CD4-positive, alpha-beta T cell treated with Interleukin-4 for 1 hour (primary cell): ENCODE measurements at regions not wholly inside any gene's neighbourhood (a gene's known extent, or its start where the extent isn't known, plus 50 kb on each side); places are given as distances from the start of the nearest gene placed in this dataset.
"Not testable (repeated sequence)": the region's sequence is repeated elsewhere in the genome, so short reads cannot be mapped to it uniquely, and the experiment has no call there.

Experiments
- DNase-seq, 2 donors: peaks; one replicate each; pipeline ENCODE4 v3.0.0-alpha.2; 2020 to 2022

DNA sequence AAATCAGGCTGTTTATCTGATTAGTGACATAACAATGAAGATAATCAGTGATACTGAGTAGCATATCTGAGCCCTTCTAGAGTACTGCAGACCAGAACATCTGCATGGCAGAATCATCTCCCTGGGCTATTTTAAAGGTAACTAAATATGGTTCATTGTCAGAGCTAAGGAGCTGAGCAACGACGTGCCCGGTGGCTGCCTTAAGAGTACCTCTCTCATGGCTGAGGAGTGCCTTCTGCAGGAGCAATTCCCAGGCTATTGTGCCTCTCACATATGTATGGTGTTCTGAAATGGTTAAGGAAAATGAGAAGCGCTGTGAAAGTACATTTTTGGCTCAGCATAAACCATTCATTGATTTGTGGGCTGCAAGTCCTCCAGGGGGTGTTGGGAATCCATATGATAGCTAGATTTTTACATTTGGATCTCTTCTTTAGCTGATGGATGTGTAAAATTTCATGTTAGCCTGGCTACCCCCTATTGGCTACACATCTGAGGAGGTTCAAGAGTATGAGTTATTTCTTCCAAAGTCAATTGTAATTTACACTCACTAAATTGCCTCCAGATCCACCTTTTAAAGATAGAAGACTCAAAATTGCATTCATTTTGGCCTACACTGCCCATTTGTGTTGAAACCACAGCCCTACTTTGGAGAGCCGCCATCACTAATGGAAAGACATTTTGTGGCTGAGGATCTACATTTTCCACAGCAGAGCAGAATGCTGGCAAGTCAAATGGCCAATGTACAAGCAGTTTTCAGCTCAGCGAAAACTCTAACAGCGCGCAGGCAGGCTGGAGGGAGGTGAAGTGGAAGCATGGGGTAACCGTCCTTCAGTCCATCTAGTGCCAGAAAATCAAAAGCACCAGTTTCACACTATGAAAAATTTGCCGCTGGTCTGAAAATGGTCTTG, 198.0 kb downstream of the SIM1 start:
- no peak for DNase-seq

DNA sequence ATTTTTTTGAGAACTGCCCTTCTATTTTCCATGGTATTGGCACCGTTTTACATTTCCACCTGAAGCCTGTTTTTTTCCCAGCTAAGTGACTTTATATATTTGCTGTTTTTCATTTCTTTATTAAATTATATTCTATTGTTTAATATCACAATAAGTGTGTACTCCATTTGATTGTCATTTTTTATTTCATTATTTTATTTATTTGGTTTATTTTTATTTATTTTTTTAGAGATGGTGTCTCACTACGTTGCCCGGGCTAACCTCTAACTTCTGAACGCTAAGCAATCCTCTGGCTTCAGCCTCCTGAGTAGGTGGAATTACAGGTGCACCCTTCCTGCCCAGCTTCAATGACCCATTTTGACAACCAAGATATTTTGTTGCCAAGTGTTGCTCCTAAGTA, 202.6 kb downstream of the SIM1 start:
- no peak for DNase-seq

DNA sequence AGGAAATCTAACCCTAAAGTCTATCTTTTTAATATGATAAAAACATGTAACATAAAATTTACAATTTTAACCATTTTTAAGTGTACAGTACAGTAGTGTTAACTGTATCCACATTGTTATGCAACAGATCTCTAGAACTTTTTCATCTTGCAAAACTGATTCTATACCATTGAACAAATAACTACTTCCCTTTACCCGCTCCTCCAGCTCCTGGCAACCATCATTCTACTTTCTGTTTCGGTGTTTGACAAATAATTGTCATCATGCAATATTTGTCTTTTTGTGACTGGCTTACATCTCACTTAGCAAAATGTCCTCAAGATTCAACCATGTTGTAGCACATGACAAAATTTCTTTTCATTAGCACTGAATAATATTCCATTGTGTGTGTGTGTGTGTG, 203.2 kb downstream of the SIM1 start:
- DNase-seq = no peak

DNA sequence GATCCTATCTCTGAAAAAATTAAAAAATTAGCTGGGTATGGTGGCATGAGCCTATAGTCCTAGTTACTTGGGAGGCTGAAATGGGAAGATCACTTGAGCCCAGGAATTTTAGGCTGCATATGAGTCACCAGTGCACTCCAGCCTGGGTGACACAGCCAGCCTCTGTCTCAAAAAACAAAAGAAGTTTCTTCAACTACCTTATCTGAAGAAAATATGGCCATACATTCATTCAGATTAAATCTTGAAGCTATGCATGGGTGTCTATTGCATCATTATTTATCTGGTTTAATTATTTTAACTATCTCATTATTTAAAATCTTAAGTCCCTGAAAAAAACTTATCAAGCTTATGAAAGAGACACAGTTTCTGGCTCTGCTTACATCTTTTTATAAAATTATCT, 204.1 kb downstream of the SIM1 start:
- DNase-seq = no peak

DNA sequence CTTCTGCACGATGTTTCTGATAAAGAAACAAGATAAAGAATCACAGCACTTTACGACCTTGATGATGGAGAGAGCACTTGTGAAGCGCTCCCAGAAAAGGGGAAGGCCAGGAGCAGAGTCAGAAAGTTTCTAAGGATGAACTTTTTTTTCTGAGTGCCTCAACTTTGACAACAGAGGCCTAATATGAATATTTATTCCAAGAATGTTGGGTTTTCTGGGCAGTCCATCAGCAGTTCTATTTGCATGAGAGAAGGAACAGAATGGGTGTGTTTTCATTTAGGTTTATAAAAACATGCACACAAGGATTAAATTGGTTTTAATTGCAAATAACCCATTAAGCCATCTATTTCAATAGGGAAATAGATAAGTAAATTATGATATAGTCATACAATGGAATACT, 204.9 kb downstream of the SIM1 start:
- no peak for DNase-seq

DNA sequence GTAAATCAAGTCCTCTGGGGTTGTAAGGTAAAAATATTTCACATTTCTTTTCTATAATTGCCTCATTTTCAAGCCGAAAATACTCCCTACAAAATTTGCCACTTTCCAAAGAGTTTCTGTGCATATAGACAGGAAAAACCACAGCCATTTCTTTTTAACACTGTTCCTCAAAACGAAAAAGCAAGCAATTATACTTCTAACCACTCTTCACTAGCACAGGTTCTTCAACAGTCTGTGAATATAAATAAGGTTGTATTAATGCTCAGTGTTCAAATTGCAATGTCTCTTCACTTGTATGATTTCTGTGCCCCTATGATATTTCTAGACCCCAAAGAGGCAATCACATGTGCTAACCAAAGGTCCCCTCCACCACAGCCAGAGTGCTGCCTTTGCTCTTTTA, 206.0 kb downstream of the SIM1 start:
- no peak for DNase-seq

DNA sequence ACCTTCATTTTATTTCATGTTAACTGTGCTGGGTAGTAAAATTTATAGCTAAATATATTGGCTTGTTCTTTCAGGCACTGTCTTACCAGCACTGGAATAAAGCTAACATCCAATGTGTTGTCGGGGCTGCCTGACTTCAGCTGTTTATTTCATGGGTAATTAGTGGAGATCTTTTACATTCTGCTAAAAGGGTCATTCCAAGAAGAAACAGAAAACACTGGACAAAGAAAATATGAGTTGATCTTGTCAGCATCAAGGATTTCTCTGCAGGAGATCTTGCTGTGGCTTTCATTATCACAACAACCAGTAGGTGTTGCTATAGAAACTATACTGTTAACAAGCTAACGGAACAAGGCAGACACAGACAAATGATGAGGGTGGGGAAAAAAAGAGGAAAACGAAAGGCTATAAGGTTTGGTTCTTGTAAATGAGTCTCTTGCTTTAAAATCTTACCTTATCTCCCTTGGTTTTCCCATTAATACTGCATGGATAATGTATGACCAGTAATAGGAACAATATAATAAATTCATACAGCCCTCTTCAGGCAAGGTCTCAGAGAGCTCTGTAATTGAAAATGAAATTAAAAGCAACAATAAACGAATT, 206.8 kb downstream of the SIM1 start:
- DNase-seq = peak in 1 of 2 donors; percentile 26

DNA sequence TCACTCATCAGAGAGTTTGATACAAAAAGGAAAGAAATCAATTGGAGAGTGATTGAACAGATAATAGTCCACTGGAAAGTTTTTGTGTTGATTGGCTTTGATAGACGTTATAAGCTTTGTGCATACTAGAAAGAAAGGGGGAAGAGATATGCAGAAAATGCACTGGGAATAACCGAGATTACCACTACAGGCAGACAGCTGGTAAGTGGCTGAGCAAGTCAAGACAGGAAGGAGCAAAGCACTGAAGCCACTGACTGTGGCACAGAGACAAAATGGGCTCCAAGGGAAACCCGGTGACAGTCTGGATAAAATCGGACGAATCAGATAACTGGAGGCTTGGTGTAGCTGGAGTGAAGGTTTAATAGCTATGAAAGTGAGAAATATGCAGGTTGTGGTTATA, 209.0 kb downstream of the SIM1 start:
- no peak for DNase-seq

DNA sequence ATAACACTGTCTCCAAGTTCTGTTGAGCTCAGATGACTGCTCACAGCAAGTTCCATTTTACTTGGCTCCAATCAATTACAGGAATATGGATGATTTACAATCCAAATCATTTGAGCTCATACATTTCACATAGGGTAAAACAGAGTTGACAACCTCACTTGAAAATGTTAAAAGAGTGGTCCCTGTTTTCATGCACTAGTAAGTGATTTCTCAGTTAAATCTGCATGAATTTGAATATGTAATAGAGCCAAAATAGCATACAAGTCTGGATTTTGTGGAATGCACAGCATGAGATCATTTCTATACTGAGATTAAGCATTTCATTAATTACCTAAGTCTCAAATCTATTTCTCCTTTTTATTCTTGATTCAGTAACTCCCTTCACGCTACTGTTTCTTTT, 217.6 kb downstream of the SIM1 start:
- DNase-seq = no peak

DNA sequence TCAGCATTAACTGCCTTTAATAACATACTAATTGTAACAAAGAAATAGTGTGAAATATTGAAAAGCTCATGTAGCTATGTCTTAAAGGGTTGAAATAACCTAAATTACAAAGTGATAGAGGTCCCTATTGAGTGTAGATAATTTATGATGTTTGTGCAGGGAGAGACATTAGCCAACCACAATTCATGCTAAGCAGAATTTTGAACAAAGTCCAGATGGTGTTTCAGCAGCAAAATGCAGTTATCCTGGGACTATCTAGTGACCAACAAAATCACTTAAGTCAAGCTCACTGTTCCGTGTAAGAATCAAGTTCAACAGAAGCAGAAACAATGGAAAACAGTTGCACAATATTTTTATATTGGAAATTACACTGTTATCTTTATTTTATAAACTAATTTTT, 218.5 kb downstream of the SIM1 start:
- DNase-seq = no peak

DNA sequence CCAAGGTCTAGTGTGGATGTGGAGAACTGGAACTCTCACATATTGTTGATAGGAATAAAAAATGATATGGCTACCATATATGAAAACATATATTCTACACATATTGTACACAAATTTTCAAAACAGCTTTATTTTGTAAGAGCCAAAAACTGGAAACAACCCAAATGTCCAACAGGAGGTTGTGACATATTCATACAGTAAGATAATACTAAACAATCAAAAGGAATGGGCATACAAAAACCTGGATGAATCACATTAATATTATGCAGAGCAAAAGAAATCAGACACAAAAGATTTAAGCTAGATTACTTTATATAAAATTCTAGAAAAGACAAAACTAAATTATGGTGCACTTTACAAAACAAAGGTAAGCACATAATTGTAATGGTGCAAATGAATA, 223.9 kb downstream of the SIM1 start:
- no peak for DNase-seq

DNA sequence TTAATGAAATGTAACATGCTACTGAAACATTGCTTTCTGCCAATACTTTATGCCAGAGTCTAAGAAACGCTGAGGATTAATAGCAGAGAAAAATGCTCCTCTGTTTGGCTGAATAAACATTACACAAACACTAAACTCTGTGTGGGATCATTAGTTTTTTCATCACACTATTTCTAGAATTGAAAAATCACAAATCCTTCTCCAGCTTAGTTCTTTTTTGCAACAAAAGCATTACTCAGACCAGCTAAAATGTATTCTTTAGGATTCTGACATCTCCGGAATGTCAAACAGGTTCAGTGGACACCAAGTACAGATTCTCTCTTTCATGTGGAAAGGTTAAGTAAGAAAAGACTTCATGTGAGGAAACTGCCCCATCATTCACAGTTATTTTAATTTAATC, 226.9 kb downstream of the SIM1 start:
- DNase-seq = no peak

DNA sequence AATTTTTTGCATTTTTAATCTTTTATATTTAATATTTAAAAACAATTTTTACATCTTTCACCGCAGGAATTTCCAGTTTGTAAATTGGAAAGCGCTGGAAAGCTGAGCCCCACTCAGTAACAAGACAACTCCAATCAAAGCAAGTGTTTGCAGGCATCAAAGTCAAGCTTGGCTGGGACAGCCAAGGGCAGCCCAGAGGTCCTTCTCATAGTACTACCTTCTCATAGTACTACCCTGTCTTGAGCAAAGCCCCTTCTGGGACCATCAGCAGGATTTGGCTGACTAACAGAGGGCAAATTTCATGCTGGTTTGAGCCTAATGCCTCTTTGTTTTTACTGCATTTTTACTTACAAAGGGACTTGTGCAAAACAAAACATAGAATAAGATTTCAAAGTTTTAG, 228.3 kb downstream of the SIM1 start:
- DNase-seq = no peak

DNA sequence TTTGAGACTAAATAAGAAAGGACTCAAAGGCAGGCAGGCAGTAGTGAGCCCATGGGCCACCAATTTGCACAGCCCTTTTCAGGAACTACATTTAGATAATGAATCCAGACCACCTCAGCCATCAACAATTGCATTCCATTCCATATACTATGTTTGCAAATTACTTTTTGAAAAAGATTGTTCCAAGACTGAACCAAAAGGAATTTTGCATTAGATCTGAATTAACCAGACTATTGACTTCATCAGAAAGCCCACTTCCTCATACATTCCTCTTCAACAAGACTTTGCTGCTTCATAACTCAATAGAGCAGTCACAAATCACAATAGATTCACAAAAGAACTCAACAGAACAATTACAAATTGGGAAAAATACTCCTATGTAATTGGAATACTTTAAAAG, 229.1 kb downstream of the SIM1 start:
- DNase-seq = no peak

DNA sequence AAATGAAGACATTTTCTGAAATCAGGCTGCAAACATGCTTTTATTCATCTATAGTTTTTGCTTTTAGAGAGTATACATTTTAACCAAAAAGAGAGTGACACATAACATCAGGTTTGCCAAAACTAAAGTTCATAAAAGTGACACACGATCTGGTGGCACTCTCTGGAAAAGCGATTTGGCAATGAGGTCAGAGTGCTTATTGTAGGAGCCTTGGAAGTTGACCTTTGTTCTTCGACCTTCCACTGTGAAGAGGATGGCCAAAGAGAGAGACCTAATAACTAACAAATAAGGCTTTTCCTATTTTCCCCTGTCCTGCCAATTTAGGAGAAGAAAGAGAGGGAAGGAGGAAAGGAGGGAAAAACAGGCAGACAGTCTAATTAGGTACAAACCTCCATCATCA, 230.1 kb downstream of the SIM1 start:
- DNase-seq = no peak

DNA sequence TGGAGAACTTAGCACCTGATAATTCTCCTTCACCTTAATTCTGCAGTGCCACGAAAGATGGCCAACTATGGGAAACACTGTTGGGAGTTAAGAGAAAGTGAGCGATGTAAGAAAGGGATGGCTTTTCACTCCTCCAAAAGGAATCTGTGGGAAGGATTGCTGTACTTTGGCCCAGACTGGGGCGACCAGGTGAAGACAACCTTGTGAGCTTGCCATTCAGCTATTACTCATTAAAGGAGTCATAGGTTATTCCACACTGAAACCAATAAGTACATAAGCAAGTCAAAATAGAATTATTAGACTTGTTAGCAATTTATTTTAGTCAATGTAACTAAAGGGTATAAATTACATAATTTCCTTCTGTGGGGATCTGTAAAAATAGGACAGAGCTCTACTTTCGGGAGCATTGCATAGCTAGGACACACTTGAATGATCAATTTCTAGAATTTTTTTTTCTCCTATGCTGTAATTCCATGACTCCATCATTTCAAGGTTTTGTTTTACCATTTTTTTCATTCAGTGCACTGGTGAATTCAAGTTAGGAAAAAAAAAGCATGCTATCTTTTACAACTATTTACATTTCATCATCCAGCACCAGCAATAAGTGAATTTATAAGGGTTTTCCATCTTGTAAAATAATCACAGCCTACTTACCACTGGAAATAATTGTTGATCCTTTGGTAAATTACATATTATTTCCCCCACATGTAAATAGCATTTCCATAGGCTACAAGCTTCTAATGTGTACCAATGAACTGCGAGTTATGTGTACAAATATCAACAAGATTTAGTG, 231.7 kb downstream of the SIM1 start:
- no peak for DNase-seq

DNA sequence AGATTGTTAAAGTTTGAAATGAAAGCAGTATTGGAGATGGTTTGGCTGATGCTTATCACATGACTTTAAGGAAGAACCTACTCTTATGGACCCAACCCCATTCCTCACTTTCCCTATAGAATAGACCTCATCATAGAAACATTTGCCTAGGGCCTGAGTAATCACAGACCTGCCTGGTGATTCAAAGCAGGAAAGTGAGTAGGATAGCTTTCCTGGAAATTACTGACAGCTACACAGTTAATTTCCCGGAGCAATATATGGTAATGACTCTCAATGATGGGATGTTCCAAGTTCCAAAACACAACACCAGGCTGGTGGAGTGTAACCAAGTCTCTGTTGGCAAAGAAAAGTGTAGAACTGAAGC, 233.8 kb downstream of the SIM1 start:
- no peak for DNase-seq

DNA sequence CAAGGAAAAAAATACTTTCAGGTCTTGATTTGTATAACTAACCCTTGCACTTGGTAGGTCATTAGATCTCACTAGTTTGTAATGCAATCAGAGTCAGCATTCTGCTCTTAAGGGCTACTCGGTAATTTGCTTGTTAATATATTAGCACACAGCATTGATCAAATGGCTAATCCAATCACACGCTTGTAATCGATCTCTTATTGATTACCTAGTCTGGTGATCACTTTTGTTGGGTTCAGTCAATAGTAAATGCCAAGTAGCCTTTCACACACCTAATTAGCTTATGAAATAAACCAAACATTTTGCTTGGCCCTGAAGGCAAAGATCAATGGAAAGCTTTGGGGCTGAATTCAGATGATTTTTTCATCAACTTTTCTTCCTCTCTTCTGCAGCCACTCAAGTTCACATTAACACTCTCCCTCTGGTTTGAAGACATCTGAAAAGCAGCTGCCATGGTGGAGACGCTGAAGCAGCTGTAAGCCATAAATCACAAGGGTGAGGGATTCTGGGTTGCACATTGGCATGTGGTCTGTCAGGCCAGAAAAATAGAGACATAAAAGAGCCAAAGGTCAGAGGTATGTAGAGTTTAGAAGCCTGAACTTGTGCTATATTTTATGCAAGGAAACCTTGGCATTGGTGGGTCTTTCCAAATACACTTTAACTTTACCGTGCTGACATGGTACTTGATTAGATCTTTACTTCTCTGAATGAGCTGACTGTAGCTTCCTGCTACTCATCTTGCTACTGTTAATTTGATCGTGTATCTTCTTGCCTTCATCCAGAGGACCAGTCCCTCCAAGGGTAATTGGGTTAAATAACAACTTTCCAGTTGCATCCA, 234.4 kb downstream of the SIM1 start:
- DNase-seq = no peak

DNA sequence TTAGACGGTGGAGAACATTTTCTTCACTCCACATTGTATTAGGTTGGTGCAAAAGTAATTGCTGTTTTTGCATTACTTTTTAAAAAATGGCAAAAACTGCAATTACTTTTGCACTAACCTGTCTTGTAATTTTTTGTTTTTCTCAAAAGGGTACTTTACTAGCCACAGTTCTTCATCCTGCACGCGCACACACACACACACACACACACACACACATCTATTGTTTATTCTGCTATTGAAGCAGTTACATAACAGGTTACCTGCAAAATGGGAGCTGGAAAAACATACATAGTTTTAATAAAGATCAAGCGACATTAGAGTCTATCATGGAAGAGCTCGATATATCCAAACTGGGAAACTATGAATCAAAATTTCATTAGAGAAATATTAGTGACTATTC, 235.2 kb downstream of the SIM1 start:
- DNase-seq = no peak

DNA sequence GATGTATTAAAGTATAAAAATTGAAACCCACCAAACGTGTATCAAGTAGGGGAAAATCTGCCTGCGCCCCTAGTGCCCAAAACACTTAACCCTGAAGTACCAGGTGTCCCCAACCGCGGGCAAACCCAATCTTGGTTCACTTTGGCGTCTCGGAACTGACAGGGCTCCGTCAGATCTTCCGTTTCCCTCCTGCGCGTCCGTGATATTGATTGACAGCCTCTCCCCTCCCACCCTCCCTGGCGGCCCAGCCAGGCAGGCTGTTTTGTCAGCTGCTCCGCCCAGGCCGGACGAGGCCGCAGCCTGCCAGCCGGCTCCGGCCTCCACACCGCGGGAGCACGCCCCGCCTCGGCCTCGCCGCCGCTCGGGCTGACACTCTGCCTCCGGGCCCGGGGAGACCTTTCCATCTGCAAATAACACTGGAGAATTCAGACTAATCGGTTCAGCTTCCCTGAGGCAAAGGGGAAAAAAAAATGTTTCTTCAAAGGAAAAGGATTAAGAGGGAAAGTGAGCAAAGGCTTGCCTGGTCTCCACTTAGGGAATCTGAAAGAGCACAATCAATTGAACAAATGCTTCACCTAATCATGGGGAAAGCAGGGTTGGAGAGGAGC, 234.9 kb upstream of the MCHR2 start:
- peak; percentile 52 to 53 for DNase-seq

DNA sequence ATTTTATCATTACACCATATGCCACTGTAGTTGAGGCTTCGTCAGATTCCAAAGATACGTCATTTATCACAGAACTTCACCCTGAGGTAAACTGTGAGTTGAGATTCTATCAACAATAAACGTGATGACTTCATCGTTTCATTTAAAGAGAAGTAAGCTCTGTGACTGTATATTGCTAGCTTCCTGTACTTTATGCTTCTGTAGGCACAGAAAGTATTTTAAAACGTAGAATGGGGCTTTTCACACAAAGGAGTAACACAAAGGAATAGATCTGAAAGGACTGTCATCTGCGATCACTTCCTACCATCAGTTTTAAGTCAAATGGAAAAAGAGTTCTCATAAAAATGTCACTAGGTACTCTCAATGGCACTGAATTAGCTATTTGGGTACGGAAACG, 234.4 kb upstream of the MCHR2 start:
- no peak for DNase-seq

DNA sequence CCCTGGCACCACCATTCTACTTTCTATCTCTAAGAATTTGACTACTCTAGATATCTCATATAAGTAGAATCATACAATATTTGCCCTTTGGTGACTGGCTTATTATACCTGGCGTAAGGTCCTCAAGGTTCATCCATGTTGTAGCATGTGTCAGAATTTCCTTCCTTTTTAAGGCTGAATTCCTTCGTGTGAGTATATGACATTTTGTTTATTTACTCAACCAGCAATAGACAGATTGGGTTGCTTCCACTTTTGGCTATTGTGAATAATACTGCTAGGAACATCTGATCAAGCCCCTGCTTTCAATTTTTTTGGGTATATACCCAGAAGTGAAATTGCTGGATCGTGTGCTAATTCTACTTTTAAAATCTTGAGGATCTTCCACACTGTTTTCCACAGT, 232.8 kb upstream of the MCHR2 start:
- DNase-seq = no peak

DNA sequence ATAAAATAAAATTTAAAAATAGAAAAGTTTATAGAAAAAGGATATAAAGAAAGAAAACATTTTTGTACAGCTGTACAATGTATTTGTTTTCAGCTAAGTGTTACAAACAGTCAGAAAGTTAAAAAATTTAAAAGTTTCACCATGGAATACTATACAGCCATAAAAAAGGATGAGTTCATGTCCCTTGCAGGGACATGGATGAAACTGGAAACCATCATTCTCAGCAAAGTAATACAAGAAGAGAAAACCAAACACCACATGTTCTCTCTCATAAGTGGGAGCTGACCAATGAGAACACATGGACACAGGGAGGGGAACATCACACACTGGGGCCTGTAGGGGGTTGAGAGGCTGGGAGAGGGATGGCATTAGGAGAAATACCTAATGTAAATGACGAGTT, 229.9 kb upstream of the MCHR2 start:
- not testable (repeated sequence) for DNase-seq
